HCT116 (cell line): ENCODE measurements at regions not wholly inside any gene's neighbourhood (a gene's known extent, or its start where the extent isn't known, plus 50 kb on each side); places are given as distances from the start of the nearest gene placed in this dataset.

Source experiments
- ATAC-seq: fragments of 200-7000 bp; cut with Tn5 transposase; 2 replicates; pipeline ENCODE4 v1.9.1; 2020; ENCODE audit warnings: mild to moderate bottlenecking, moderate library complexity
- BruUV-seq: library from RNA; stranded (reverse); fragments of 400-500 nt; replicated peaks from 2 replicates; lab custom pipeline; 2021; lab: Mats Ljungman, UMichigan
- CTCF ChIA-PET: fragments of 300-600 bp; sonication (Branson Sonifier 250); formaldehyde crosslinking; loops from one replicate; lab custom pipeline; 2021; ENCODE audit warnings: antibody characterized with exemption; lab: Charles Lee
- POLR2A ChIA-PET: fragments of 300-600, 350-600 bp; sonication (Branson Sonifier 250); formaldehyde crosslinking; loops from one replicate; lab custom pipeline; 2021; ENCODE audit warnings: antibody characterized with exemption; lab: Charles Lee
- RAD21 ChIA-PET, 2 experiments: fragments of 300-600 bp; sonication (Branson Sonifier 250); formaldehyde crosslinking; loops; one replicate each; lab custom pipeline; 2023; ENCODE audit warnings: low total read pairs in 2 of 2; ENCODE audit not compliant: uncharacterized antibody in 2 of 2, unreplicated experiment in 2 of 2, low non-redundant PET in 1 of 2; lab: Charles Lee
- DNase-seq: peaks from one replicate; pipeline ENCODE4 v3.0.0-alpha.2; 2010; ENCODE audit warnings: low read depth, low spot score
- H2AFZ ChIP-seq: fragments of 200-600 bp; shearing (Covaris generic), sonication (generic); 2 replicates; pipeline ENCODE4 v1.6.1; 2017; ENCODE audit warnings: low read depth, mixed run types, mixed read lengths, antibody characterized with exemption, low read length; ENCODE audit not compliant: poor library complexity, severe bottlenecking
- H3K27ac ChIP-seq: 2 replicates; pipeline ENCODE4 v1.5.1; 2012; ENCODE audit warnings: low read depth, low read length
- H3K27me3 ChIP-seq: fragments of 200-600 bp; sonication (generic); 2 replicates; pipeline ENCODE4 v1.6.1; 2016; ENCODE audit warnings: mixed run types, low read length, mixed read lengths; ENCODE audit not compliant: insufficient read depth
- H3K36me3 ChIP-seq, 2 experiments: fragments of 200-500 bp in 1 of 2; fragments of 200-600 bp in 1 of 2; sonication (Bioruptor generic) in 1 of 2; sonication (generic) in 1 of 2; 2 replicates each; pipeline versions ENCODE4 v1.5.1 to v1.6.1; 2014 to 2016; ENCODE audit warnings: low read length in 2 of 2, inconsistent platforms in 1 of 2, mixed read lengths in 1 of 2, mixed run types in 1 of 2; ENCODE audit not compliant: insufficient read depth in 2 of 2, control insufficient read depth in 1 of 2
- H3K4me1 ChIP-seq, 2 experiments: fragments of 200-600 bp in 1 of 2; sonication (generic) in 1 of 2; 2 replicates each; pipeline versions ENCODE4 v1.5.1 to v1.6.1; 2012 to 2017; ENCODE audit warnings: low read length in 2 of 2, inconsistent platforms in 1 of 2, mild to moderate bottlenecking in 1 of 2, mixed read lengths in 1 of 2, mixed run types in 1 of 2, moderate library complexity in 1 of 2; ENCODE audit not compliant: insufficient read depth in 2 of 2, control insufficient read depth in 1 of 2
- H3K4me2 ChIP-seq: fragments of 200-600 bp; sonication (generic); 2 replicates; pipeline ENCODE4 v1.6.1; 2017; ENCODE audit warnings: mixed run types, low read length, mixed read lengths
- H3K4me3 ChIP-seq, 2 experiments: fragments of 200-600 bp in 1 of 2; sonication (generic) in 1 of 2; replicated peaks in 1 of 2; 2 replicates each; pipeline ENCODE4 v1.5.1; 2011 to 2016; ENCODE audit warnings: low read length in 2 of 2, control low read depth in 1 of 2, low read depth in 1 of 2, mild to moderate bottlenecking in 1 of 2, mixed read lengths in 1 of 2, mixed run types in 1 of 2
- H3K79me2 ChIP-seq: fragments of 200-600 bp; sonication (generic); 2 replicates; pipeline ENCODE4 v1.6.1; 2017; ENCODE audit warnings: mild to moderate bottlenecking, mixed run types, low read length, moderate library complexity, mixed read lengths; ENCODE audit not compliant: insufficient read depth
- H3K9ac ChIP-seq: fragments of 200-600 bp; sonication (generic); 2 replicates; pipeline ENCODE4 v1.6.1; 2016; ENCODE audit warnings: low read length, mixed read lengths
- H3K9me2 ChIP-seq: fragments of 200-600 bp; sonication (generic), shearing (Covaris generic); 2 replicates; pipeline ENCODE4 v1.6.1; 2017; ENCODE audit warnings: mixed run types, mild to moderate bottlenecking, moderate library complexity; ENCODE audit not compliant: insufficient read depth
- H3K9me3 ChIP-seq, 2 experiments: fragments of 200-500 bp in 1 of 2; fragments of 200-600 bp in 1 of 2; sonication (Bioruptor generic) in 1 of 2; sonication (generic) in 1 of 2; 2 replicates each; pipeline ENCODE4 v1.6.1; 2014 to 2017; ENCODE audit warnings: low read length in 2 of 2, mixed read lengths in 2 of 2, inconsistent platforms in 1 of 2, low read depth in 1 of 2, mild to moderate bottlenecking in 1 of 2, mixed run types in 1 of 2, moderate library complexity in 1 of 2; ENCODE audit not compliant: control insufficient read depth in 1 of 2, insufficient read depth in 1 of 2
- H4K20me1 ChIP-seq: fragments of 200-600 bp; sonication (generic), shearing (Covaris generic); 2 replicates; pipeline ENCODE4 v1.6.1; 2017; ENCODE audit warnings: mixed run types, mild to moderate bottlenecking, moderate library complexity; ENCODE audit not compliant: insufficient read depth
- ATF3 ChIP-seq: IDR thresholded peaks from 2 replicates; pipeline ENCODE4 v1.6.1; 2012
- CBX3 ChIP-seq: IDR thresholded peaks from 2 replicates; pipeline ENCODE4 v1.6.1; 2012; ENCODE audit warnings: low read depth
- CTCF ChIP-seq, 3 experiments: fragments of 200-600 bp in 1 of 3; sonication (generic) in 1 of 3; IDR thresholded peaks in 2 of 3; conservative IDR thresholded peaks in 1 of 3; 2 replicates each; pipeline ENCODE4 v1.5.1; 2012 to 2017; ENCODE audit warnings: low read depth in 2 of 3, low read length in 2 of 3, antibody characterized with exemption in 1 of 3, borderline replicate concordance in 1 of 3, control low read depth in 1 of 3, mild to moderate bottlenecking in 1 of 3, mixed read lengths in 1 of 3, mixed run types in 1 of 3, moderate library complexity in 1 of 3; ENCODE audit not compliant: insufficient read depth in 1 of 3
- ELF1 ChIP-seq: IDR thresholded peaks from 2 replicates; pipeline ENCODE4 v1.6.1; 2012; ENCODE audit warnings: low read depth, borderline replicate concordance
- EZH2phosphoT487 ChIP-seq: fragments of 200-600 bp; IDR thresholded peaks from 2 replicates; pipeline ENCODE4 v1.6.1; 2018; ENCODE audit warnings: antibody characterized with exemption, borderline replicate concordance
- FOSL1 ChIP-seq: IDR thresholded peaks from 2 replicates; pipeline ENCODE4 v1.6.1; 2012; ENCODE audit warnings: low read depth
- JUND ChIP-seq: IDR thresholded peaks from 2 replicates; pipeline ENCODE4 v1.6.1; 2012
- MAX ChIP-seq: IDR thresholded peaks from 2 replicates; pipeline ENCODE4 v1.6.1; 2012
- POLR2AphosphoS5 ChIP-seq: IDR thresholded peaks from 2 replicates; pipeline ENCODE4 v1.6.1; 2011; ENCODE audit warnings: mild to moderate bottlenecking, low read depth, low read length, moderate library complexity
- REST ChIP-seq: IDR thresholded peaks from 2 replicates; pipeline ENCODE4 v1.6.1; 2012; ENCODE audit warnings: low read depth
- SIN3A ChIP-seq: IDR thresholded peaks from 2 replicates; pipeline ENCODE4 v1.6.1; 2012; ENCODE audit warnings: low read depth
- SP1 ChIP-seq: IDR thresholded peaks from 2 replicates; pipeline ENCODE4 v1.6.1; 2012; ENCODE audit warnings: low read depth
- SRF ChIP-seq: IDR thresholded peaks from 2 replicates; pipeline ENCODE4 v1.6.1; 2012; ENCODE audit warnings: low read depth
- TCF7L2 ChIP-seq: IDR thresholded peaks from 2 replicates; pipeline ENCODE4 v1.7.0; 2011; ENCODE audit warnings: borderline replicate concordance, inconsistent platforms; ENCODE audit not compliant: insufficient read depth, insufficient read length; ENCODE audit errors: extremely low read depth
- YY1 ChIP-seq: IDR thresholded peaks from 2 replicates; pipeline ENCODE4 v1.6.1; 2011; ENCODE audit warnings: low read length, low read depth, moderate library complexity, mild to moderate bottlenecking; ENCODE audit not compliant: insufficient replicate concordance; ENCODE audit errors: extremely low read depth
- ZBTB33 ChIP-seq: IDR thresholded peaks from 2 replicates; pipeline ENCODE4 v1.6.1; 2011; ENCODE audit warnings: mild to moderate bottlenecking, low read length, moderate library complexity; ENCODE audit not compliant: insufficient replicate concordance; ENCODE audit errors: extremely low read depth
- ZFX ChIP-seq: fragments of 450-650 bp; IDR thresholded peaks from 2 replicates; pipeline ENCODE4 v1.6.1; 2017
- ZNF274 ChIP-seq: fragments of 200-500 bp; sonication (Bioruptor generic); IDR thresholded peaks from 2 replicates; pipeline ENCODE4 v1.6.1; 2014; ENCODE audit warnings: mild to moderate bottlenecking, low read depth, low read length, inconsistent platforms
- intact Hi-C: fragments of 100-400 bp; cut with micrococcal nuclease; formaldehyde crosslinking; loops from 2 replicates; pipeline ENCODE4 v1.10.0; 2022

GRCh38 chr2:156704617-156705016, 268.4 kb downstream of the GPD2 start:
- TF ChIP-seq SIN3A = no peak
- no peak for TF ChIP-seq REST
- no peak for TF ChIP-seq CTCF (IDR thresholded peaks at IDR 0.05 in 2 of 3, conservative IDR thresholded peaks at IDR 0.05 in 1 of 3; ENCODE audit: borderline replicate concordance in 1 of 3, insufficient read depth in 1 of 3, low read depth in 2 of 3, low read length in 2 of 3)
- no peak for TF ChIP-seq SP1
- TF ChIP-seq JUND = no peak
- no peak for TF ChIP-seq ZBTB33
- no peak for TF ChIP-seq YY1
- TF ChIP-seq EZH2phosphoT487 = no peak
- TF ChIP-seq POLR2AphosphoS5 = no peak
- TF ChIP-seq ZNF274 = no peak
- no peak for TF ChIP-seq ELF1
- TF ChIP-seq FOSL1 = no peak
- no peak for TF ChIP-seq ATF3
- no peak for TF ChIP-seq TCF7L2
- no peak for TF ChIP-seq SRF
- no peak for TF ChIP-seq CBX3
- no peak for TF ChIP-seq ZFX
- TF ChIP-seq MAX = no peak
- Histone ChIP-seq H3K27ac (no peak overlapping the region), H4K20me1 (no peaks in the 10 kb centered on the region), H3K4me3 (no peak overlapping the region), H3K36me3 (no peaks in the 10 kb centered on the region), H3K9me2 (no peaks in the 10 kb centered on the region), H2AFZ (no peak overlapping the region), H3K9me3 (no peaks in the 10 kb centered on the region), H3K4me1 (no peaks in the 10 kb centered on the region), H3K27me3 (no peaks in the 10 kb centered on the region), H3K4me2 (no peak overlapping the region), H3K9ac (no peak overlapping the region), H3K79me2 (no peaks in the 10 kb centered on the region)
- CTCF ChIA-PET = no interaction called here
- RAD21 ChIA-PET = no interaction called here
- DNase-seq (no peak), ATAC-seq (no peak)
- intact Hi-C loops = loop anchor here (5.0 kb wide), 1 partner anchor 408 kb away; no protein-coding TSS in a partner anchor
- no TSS peak for BruUV-seq
- POLR2A ChIA-PET = no interaction called here
